ENCODE measurements at regions not wholly inside any gene's neighbourhood (a gene's known extent, or its start where the extent isn't known, plus 50 kb on each side); places are given as distances from the start of the nearest gene placed in this dataset.

DNA sequence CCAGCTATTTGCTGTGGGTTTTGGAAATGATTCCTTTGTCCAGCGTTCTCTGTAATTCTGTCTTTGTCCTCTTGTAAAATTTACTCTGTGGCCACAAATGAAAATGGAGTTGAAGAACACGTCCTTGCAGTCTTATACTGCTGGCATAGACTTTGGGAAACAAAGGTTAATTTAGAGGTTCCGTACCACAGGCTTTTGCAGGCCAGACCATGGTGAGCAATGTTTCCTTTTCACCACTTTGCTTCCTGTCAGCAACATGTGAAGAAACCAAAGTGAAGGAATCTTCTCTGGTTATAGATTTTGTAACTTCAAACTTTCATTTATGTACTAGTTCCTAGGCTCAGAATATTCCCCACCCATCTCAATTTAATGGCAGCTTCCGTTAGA, 488.5 kb downstream of the MDFIC start:
- POLR2A ChIA-PET (ENCODE audit: partially characterized antibody) = no interaction called here
- H3K56ac ChIP-seq (replicated peaks; ENCODE audit: insufficient read length, low read depth, low read length) = no peak overlapping the region
- no peak overlapping the region for H2BK5ac ChIP-seq (ENCODE audit: low read depth, low read length)
- no peak overlapping the region for H3K4me2 ChIP-seq (ENCODE audit: insufficient read depth in 1 of 2, low read depth in 2 of 2, low read length in 2 of 2)
- H3K36me3 ChIP-seq (ENCODE audit: control insufficient read depth in 2 of 4, insufficient read depth in 4 of 4, low read length in 3 of 4) = no peaks in the 10 kb centered on the region
- no peak overlapping the region for H4K8ac ChIP-seq (ENCODE audit: extremely low read depth, insufficient read depth, low read length)
- H2BK12ac ChIP-seq (ENCODE audit: low read depth, low read length) = no peak overlapping the region
- no peaks in the 10 kb centered on the region for H3K9me3 ChIP-seq (ENCODE audit: insufficient read depth in 2 of 2, low read depth in 1 of 2, low read length in 1 of 2)
- H3K23ac ChIP-seq (ENCODE audit: insufficient read length) = no peak overlapping the region
- FAIRE-seq = no peak
- H3K4ac ChIP-seq (replicated peaks; ENCODE audit: insufficient read length, low read depth, low read length) = no peak overlapping the region
- no peak for DNase-seq (ENCODE audit: low read depth in 1 of 2, low spot score in 2 of 2)
- peak overlapping the region; percentile 61 for H2AFZ ChIP-seq (ENCODE audit: low read length)
- H3K4me3 ChIP-seq (ENCODE audit: extremely low read depth in 1 of 4, insufficient read depth in 2 of 4, low read depth in 3 of 4, low read length in 4 of 4) = no peak overlapping the region
- peak overlapping the region; percentile 69 for H2BK120ac ChIP-seq (replicated peaks; ENCODE audit: low read depth, low read length)
- no peak overlapping the region for H2BK15ac ChIP-seq (ENCODE audit: low read length)
- H3K79me1 ChIP-seq (ENCODE audit: low read depth, low read length) = no peaks in the 10 kb centered on the region
- no peak overlapping the region for H3K27ac ChIP-seq (ENCODE audit: low read depth, low read length)
- H3K23me2 ChIP-seq (ENCODE audit: low read depth, low read length) = no peaks in the 10 kb centered on the region
- peaks cover 0 to 5% (median 2%) of the 10 kb centered on the region in 4 experiments; a peak in 3 of 7 replicates for H3K4me1 ChIP-seq (replicated peaks in 1 of 4; ENCODE audit: control insufficient read depth in 3 of 4, insufficient read depth in 4 of 4, low read length in 3 of 4)
- no peak overlapping the region for H3K18ac ChIP-seq (ENCODE audit: extremely low read depth, low read length)
- H3K27me3 ChIP-seq (replicated peaks in 1 of 4; ENCODE audit: control insufficient read depth in 3 of 4, extremely low read depth in 1 of 4, insufficient read depth in 3 of 4, low read length in 3 of 4) = no peaks in the 10 kb centered on the region; a peak in 1 of 7 replicates
- no peak overlapping the region for H3K14ac ChIP-seq (ENCODE audit: insufficient read length)
- no peak overlapping the region for H2BK20ac ChIP-seq (ENCODE audit: low read length)
- H2AK5ac ChIP-seq (ENCODE audit: low read depth, low read length) = no peak overlapping the region
- H3K79me2 ChIP-seq (ENCODE audit: control insufficient read depth in 1 of 2, insufficient read depth in 2 of 2, low read length in 2 of 2) = no peaks in the 10 kb centered on the region
- H4K5ac ChIP-seq (ENCODE audit: insufficient read length, low read depth, low read length) = no peak overlapping the region
- no peaks in the 10 kb centered on the region for H4K20me1 ChIP-seq (replicated peaks in 1 of 2; ENCODE audit: control insufficient read depth in 1 of 2, insufficient read depth in 2 of 2, low read length in 2 of 2)
- WGBS, 2 experiments (ENCODE audit: extremely low coverage in 1 of 2, insufficient coverage in 1 of 2, insufficient read length in 1 of 2, insufficient replicate concordance in 2 of 2, low coverage in 1 of 2, low lambda C conversion rate in 2 of 2, missing lambda C conversion rate in 1 of 2) = 91% methylated on average over 4 of the region's 4 CpGs; no CpG with 5 or more reads in 1 of the 2 experiments
- H3K9ac ChIP-seq (replicated peaks in 1 of 4; ENCODE audit: extremely low read depth in 1 of 4, low read depth in 3 of 4, low read length in 3 of 4) = no peak overlapping the region
- CTCF ChIA-PET (ENCODE audit: partially characterized antibody) = interaction anchor here (0.8 kb wide), 1 partner anchor 11 kb away, joined by 3 read pairs; no protein-coding TSS in a partner anchor
- peak overlapping the region; percentile 86 for H4K91ac ChIP-seq (replicated peaks; ENCODE audit: insufficient read length, low read length)
- TF ChIP-seq POU5F1 (IDR thresholded peaks at IDR 0.05; ENCODE audit: low read depth, low read length) = no peak
- TF ChIP-seq SP1 (IDR thresholded peaks at IDR 0.05; ENCODE audit: low read depth, low read length) = no peak
- no peak for TF ChIP-seq BCL11A (IDR thresholded peaks at IDR 0.05; ENCODE audit: low read depth in 2 of 2, low read length in 2 of 2)
- no peak for TF ChIP-seq SIRT6 (IDR thresholded peaks at IDR 0.05; ENCODE audit: low read length)
- TF ChIP-seq SUZ12 (IDR thresholded peaks at IDR 0.05; ENCODE audit: low read length) = no peak
